Stimulated activated naive CD8-positive, alpha-beta T cell treated with anti-CD3 and anti-CD28 coated beads, Interleukin-15, amount 100 ng/mL, for 72 hours (primary cell): ENCODE measurements at regions not wholly inside any gene's neighbourhood (a gene's known extent, or its start where the extent isn't known, plus 50 kb on each side); places are given as distances from the start of the nearest gene placed in this dataset.
A peak's percentile ranks its signal among the peaks of the same experiment; 100 is the strongest.
"Not testable (repeated sequence)": the region's sequence is repeated elsewhere in the genome, so short reads cannot be mapped to it uniquely, and the experiment has no call there.

Source experiments
- ATAC-seq: fragments of 150-1000 bp; cut with Tn5 transposase; 2 replicates; pipeline ENCODE4 v1.10.0; 2021; ENCODE audit warnings: mild to moderate bottlenecking, moderate library complexity
- DNase-seq, 2 donors: peaks; one replicate each; pipeline ENCODE4 v3.0.0; 2021 to 2022
- H3K27ac Mint-ChIP-seq, 2 donors: one replicate each; pipeline ENCODE4 v1.8.0; 2022; ENCODE audit warnings: mild to moderate bottlenecking in 2 of 2, mixed read lengths in 2 of 2, moderate library complexity in 2 of 2
- H3K27me3 Mint-ChIP-seq: one replicate; pipeline ENCODE4 v1.8.0; 2022; ENCODE audit warnings: mixed read lengths
- H3K4me1 Mint-ChIP-seq: one replicate; pipeline ENCODE4 v1.8.0; 2022; ENCODE audit warnings: mild to moderate bottlenecking, mixed read lengths
- H3K4me3 Mint-ChIP-seq, 2 donors: one replicate each; pipeline ENCODE4 v1.8.0; 2022; ENCODE audit warnings: mild to moderate bottlenecking in 2 of 2, mixed read lengths in 2 of 2, moderate library complexity in 1 of 2
- H3K9me3 Mint-ChIP-seq, 2 donors: one replicate each; pipeline ENCODE4 v1.8.0; 2022; ENCODE audit warnings: mixed read lengths in 2 of 2

DNA sequence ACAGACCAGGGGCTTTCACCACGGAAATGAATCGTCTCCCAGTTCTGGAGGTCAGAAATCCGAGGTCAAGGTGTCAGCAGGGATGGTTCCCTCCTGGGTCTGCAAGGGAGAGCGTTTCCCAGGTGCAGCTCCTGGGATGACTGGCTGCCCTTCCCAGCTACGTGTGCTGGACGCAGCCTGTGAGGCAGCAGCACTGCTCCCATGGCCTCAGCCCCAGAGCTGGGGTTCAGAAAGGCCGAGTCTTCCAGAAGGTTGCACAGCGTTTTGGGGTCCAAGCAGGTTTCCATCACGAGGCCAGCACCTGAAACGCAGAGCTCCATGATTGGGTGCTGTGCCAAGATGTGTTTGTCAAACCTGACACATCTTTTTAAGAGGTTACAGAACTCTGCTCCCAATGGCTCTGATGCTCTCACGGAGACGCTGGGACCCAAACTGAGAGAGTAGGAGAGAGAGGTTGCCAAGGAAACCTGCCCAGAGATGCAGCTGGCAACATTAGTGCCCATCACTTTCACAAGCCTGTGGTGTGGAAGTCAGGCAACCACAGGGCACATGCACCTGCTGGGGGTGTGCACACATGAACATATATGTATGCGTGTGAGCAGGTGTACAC is 65.8 kb upstream of the LRPAP1 start:
- H3K9me3 Mint-ChIP-seq, H3K4me1 Mint-ChIP-seq: not testable (repeated sequence)

DNA sequence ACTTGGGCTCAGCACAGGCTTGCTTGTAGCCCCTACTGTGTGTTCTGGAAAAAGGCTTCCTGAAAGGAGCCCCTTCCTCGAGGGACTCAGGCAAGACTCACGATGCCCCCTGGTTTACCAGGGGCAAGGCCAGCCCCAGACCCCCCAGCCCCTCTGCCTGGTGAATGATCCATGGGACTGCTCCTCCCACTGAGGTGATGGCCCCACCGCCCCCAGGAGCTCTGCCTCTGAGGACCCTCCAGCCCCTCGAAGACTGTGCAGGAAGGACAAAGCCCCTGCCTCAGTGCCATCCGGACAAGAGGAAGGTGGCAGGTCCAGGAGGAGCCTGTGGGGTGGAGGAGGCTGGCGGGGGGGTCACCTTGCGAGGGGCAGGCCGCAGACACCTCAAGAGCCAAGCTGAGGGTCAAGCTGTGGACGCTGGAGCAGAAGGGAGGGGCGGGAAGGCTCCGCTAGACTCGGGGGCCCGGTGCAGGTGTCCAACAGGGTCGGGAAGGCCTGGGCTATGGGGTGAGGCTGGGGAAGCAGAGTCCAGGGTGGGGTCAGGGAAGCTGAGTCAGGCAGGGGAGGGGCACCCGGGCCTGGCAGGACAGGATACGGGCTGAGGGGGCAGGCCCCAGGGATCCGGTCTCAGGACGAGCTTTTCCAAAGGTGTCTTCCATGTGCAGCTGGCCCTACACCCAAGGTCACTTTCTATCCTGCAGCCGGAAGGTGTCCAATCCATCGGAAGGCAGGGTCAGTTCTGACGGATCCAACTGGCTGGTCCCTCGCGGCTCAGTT is 64.9 kb upstream of the LRPAP1 start:
- not testable (repeated sequence) for H3K9me3 Mint-ChIP-seq, H3K4me3 Mint-ChIP-seq, H3K4me1 Mint-ChIP-seq, ATAC-seq, DNase-seq, H3K27ac Mint-ChIP-seq
- H3K27me3 Mint-ChIP-seq: peaks cover 25% of the 10 kb centered on the region

More for the DNA sequence above, 65.8 kb upstream of the LRPAP1 start:
- H3K27ac Mint-ChIP-seq, DNase-seq, ATAC-seq, H3K4me3 Mint-ChIP-seq: not testable (repeated sequence)
- peaks cover 25% of the 10 kb centered on the region for H3K27me3 Mint-ChIP-seq

DNA sequence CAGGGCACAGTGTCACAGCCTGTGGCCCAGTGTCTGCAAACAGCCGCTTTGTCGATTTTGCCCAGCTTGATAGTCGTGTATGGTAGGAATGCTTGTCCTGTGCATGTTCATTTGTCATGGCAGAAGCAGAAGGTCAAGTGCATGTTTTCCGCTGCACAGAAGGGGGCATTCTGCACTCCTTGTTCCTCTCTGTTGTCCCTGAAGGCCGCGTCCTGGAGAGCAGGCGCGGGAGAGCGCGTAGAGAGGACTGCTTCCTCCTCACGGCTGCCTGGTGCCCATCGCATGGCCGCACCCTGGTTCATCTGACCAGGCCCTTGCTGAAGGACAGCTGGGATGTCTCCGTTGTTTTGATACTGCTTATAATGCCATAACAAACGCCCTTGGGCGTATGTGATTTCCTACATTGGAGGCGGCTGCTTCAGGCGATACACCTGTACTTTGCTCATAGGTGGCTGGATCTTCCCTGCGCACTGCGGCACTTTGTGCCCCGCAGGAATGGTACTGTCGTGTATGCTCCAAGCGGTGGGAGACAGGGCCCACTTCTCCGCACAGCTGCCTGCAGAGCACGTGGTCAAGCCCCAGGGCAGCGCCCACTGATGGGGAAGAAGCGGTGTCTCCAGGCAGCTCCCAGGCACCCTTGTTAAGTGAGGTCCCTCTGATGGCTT is 63.5 kb upstream of the LRPAP1 start:
- not testable (repeated sequence) for DNase-seq, H3K9me3 Mint-ChIP-seq, H3K27ac Mint-ChIP-seq, H3K4me3 Mint-ChIP-seq, ATAC-seq, H3K4me1 Mint-ChIP-seq
- peaks cover 25% of the 10 kb centered on the region for H3K27me3 Mint-ChIP-seq

DNA sequence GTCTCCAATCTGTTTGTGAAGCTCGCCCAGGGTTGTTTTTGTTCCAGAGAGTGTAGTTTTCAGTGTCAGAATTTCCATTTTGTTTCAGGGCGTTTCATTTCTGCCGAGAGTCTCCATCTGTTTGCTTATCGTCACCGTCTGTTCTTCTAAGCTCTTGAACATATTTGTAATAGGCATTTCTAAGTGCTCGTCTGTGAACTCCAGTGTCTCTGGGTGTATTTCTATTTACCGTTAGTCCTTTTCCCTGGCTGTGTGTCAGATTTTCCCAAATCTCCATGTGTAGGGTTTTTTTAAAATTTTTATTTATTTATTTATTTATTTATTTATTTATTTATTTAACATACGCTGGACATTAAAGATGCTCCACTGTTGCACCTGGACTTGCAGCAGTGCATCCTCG is 62.5 kb upstream of the LRPAP1 start:
- not testable (repeated sequence) for H3K27ac Mint-ChIP-seq, H3K4me1 Mint-ChIP-seq, ATAC-seq, H3K9me3 Mint-ChIP-seq, DNase-seq, H3K4me3 Mint-ChIP-seq
- H3K27me3 Mint-ChIP-seq: peaks cover 25% of the 10 kb centered on the region

- ATAC-seq, H3K4me3 Mint-ChIP-seq, H3K27ac Mint-ChIP-seq, H3K9me3 Mint-ChIP-seq, H3K4me1 Mint-ChIP-seq, DNase-seq: not testable (repeated sequence)
- peaks cover 17% of the 10 kb centered on the region for H3K27me3 Mint-ChIP-seq
These were observed 58.0 kb upstream of the LRPAP1 start for GRCh38 chr4:3589946-3590924.

DNA sequence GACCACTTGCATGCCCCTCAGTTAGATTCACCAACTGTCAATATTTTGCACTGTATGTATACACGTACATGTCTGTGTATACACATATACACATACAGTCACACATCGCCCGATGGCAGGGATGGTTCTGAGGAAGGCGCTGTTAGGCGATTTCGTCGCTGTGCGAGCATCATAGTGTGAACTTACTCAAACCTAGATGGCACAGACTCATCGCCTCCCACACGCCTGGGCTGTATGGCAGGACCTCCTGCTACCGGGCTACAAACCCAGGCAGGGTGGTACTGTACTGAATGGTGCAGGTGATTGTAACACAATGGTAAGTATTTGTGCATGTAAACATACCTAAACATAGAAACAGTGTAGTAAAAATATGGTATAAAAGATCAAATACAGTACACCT is 57.2 kb upstream of the LRPAP1 start:
- not testable (repeated sequence) for H3K4me3 Mint-ChIP-seq, H3K9me3 Mint-ChIP-seq, ATAC-seq, H3K27ac Mint-ChIP-seq, H3K4me1 Mint-ChIP-seq, DNase-seq
- peaks cover 11% of the 10 kb centered on the region for H3K27me3 Mint-ChIP-seq

DNA sequence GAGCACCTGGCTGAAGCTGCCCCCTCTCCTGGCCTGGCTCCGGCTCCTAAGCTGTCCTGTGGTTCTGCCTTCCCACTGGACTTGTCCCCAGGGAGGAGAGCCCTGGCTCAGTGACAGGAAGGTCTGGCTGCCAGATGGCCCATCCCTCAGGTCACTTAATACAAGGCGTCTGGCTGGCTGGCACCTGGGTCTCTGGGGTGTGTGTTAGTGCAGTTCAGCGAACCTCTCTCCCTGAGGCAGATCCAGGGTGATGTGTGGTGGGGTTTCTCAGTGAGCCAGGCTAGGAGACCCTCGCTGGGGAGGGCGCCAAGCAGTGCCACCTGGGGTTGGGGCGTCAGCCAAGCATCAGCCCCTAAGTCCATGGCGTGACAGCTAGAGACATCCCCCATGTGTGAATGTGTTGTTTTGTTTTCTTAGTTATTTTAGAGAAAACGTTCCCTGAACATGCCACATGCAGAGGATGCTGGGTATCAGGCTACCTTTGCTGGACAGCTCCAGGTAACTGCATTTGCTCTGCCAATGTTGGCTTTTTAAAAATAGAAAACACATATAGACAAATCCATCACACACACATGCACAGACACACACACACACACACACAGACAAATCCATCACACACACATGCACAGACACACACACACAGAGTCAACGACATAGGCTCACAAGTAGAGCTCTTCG is 56.4 kb upstream of the LRPAP1 start:
- not testable (repeated sequence) for H3K4me3 Mint-ChIP-seq

GRCh38 chr4:3586596-3586995 is 54.4 kb upstream of the LRPAP1 start:
- not testable (repeated sequence) for H3K9me3 Mint-ChIP-seq, H3K4me1 Mint-ChIP-seq, H3K4me3 Mint-ChIP-seq, H3K27me3 Mint-ChIP-seq, H3K27ac Mint-ChIP-seq, ATAC-seq, DNase-seq

More for the DNA sequence above, 56.4 kb upstream of the LRPAP1 start:
- H3K4me1 Mint-ChIP-seq, H3K9me3 Mint-ChIP-seq, H3K27ac Mint-ChIP-seq, ATAC-seq, DNase-seq, H3K27me3 Mint-ChIP-seq: not testable (repeated sequence)

GRCh38 chr4:3585567-3585966 is 53.3 kb upstream of the LRPAP1 start:
- H3K27me3 Mint-ChIP-seq, ATAC-seq, H3K4me3 Mint-ChIP-seq, H3K4me1 Mint-ChIP-seq, DNase-seq, H3K9me3 Mint-ChIP-seq: not testable (repeated sequence)
- peak overlapping the region in 1 of 2 donors; percentile 27 for H3K27ac Mint-ChIP-seq

DNA sequence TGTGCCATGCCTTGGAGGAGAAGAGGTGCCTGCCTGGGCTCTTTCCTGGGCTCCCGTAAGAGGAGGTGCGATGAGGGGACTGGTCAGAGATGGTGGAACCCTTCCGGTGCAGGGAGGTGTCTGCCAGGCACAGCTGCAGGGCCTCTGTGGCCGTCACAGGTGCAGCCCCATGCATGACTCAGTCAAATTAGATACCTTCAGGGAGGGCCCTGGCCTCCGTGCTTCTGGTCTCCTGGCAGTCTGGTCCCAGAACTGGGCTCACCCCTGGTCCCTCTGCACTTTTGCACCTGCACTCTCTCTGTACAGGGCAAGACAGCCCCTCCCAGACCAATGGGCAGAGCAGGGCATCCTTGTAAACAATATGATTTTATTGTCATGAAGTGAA is 49.9 kb upstream of the LRPAP1 start:
- no peak overlapping the region for H3K4me3 Mint-ChIP-seq
- no peak for ATAC-seq
- H3K27me3 Mint-ChIP-seq: peaks cover 14% of the 10 kb centered on the region
- H3K9me3 Mint-ChIP-seq: no peaks in the 10 kb centered on the region
- H3K4me1 Mint-ChIP-seq: peaks cover 5% of the 10 kb centered on the region
- DNase-seq: no peak
- H3K27ac Mint-ChIP-seq: no peak overlapping the region
